Retinal pigment epithelial cell (primary cell): ENCODE measurements at regions not wholly inside any gene's neighbourhood (a gene's known extent, or its start where the extent isn't known, plus 50 kb on each side); places are given as distances from the start of the nearest gene placed in this dataset.

Experiments
- DNase-seq: peaks from one replicate; pipeline ENCODE4 v3.0.0-alpha.2; 2010; ENCODE audit warnings: low read depth
- H3K4me3 ChIP-seq: 2 replicates; pipeline ENCODE4 v1.5.1; 2011; ENCODE audit warnings: mild to moderate bottlenecking, low read length, control low read depth, moderate library complexity
- TF ChIP-seq, protein P1 (sequence below): conservative IDR thresholded peaks from 2 replicates; pipeline ENCODE4 v1.5.1; 2011; ENCODE audit warnings: low read depth, low read length, control low read depth, inconsistent platforms

DNA sequence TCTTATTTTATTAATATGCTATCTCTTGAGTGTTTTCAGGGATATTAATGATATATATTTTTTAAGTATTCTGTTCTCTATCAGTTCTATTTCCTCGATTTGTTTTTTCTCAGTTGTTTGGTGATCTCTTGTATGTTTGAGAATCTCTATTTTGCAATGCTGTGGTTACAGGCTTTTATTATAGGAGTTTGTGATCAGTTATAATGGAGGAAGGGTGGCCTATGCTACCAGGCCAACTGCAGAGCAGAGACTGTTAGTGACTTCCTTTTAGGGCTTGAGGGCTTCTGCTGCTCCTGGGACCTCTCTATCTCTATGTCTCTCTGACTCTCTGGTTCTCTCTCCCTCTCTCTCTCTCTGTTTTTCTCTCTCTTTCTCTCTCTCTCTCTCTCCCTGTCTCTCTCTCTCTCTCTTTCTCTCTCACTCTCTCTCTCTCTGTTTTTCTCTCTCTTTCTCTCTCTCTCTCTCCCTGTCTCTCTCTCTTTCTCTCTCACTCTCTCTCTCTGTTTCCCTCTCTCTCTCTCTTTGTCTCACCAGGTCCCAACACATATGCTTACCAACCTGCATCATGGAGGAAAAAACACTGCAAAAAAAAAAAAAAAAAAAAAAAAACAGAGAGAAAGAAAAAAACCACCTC is 69.4 kb upstream of the CAV2 start:
- no peak overlapping the region for H3K4me3 ChIP-seq
- TF ChIP-seq, protein P1, sequence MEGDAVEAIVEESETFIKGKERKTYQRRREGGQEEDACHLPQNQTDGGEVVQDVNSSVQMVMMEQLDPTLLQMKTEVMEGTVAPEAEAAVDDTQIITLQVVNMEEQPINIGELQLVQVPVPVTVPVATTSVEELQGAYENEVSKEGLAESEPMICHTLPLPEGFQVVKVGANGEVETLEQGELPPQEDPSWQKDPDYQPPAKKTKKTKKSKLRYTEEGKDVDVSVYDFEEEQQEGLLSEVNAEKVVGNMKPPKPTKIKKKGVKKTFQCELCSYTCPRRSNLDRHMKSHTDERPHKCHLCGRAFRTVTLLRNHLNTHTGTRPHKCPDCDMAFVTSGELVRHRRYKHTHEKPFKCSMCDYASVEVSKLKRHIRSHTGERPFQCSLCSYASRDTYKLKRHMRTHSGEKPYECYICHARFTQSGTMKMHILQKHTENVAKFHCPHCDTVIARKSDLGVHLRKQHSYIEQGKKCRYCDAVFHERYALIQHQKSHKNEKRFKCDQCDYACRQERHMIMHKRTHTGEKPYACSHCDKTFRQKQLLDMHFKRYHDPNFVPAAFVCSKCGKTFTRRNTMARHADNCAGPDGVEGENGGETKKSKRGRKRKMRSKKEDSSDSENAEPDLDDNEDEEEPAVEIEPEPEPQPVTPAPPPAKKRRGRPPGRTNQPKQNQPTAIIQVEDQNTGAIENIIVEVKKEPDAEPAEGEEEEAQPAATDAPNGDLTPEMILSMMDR: no peak
- DNase-seq: no peak

DNA sequence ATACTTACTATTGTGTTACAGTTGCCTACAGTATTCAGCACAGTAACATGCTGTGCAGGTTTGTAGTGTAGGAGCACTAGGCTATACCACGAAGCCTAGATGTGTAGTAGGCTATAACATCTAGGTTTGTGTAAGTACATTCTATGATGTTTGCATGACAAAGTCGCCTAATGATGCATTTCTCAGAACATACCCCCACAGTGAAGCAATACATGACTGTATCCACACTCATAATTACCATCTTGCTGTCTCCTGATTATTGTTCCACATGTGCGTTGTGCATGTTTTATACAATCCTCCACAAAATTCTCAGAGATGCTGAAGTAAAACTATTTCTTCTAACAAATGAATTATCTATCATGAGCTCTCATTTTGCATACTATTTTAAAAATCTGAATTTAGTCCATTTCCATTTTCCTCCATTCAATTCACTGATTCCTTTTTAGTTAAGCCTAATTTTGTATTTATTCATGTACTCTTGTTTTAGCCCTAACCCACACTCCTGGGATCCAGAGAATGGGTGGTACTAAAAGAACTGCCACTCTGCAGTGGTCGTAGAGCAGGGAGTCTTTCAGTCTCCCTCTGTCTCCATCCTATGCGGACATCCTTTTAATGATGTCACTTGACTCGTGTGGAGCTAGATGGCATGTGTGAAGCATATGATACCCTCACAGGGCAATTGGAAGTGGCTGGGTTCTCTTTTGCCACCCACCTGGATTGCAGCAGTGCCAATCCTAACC is 67.6 kb upstream of the CAV2 start:
- TF ChIP-seq, protein P1: no peak
- no peak overlapping the region for H3K4me3 ChIP-seq

DNA sequence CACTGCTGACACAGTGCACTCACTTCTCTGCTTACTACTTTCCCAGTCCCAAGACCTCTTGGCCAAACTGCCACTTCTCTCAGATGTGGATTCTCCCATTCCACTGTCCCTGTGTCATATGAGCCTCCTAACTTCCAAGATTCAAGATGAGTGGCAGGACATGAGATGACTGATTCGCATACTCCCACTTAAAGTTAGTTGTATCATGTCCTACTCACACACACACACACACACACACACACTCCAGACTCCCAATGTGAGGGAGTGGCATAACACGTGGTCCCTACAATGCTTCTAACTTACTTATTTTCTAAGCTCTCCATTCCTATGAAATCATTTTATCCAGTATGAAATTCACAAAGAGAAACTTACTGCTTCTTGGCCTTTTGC is 67.0 kb upstream of the CAV2 start:
- TF ChIP-seq, protein P1: no peak
- no peak overlapping the region for H3K4me3 ChIP-seq
- DNase-seq: no peak

More for the DNA sequence above, 67.6 kb upstream of the CAV2 start:
- DNase-seq: no peak

DNA sequence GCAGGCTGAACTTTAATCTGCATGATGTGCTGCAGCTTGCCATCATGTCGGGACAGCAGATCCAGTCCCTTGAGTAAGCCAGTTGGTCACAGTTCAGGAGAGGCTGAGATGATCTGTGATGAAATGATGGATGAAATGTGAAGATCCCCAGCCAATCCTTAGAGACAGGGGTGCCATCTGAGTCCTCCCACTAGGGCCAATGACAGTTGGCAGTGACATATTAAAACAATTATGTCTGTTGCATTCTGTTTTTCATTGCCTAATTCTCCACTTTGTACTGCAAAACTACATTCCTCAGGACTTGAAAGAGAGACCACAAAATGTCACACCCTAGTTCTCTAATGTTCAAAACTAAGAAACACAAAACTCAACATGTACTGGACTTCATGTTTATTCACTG is 66.3 kb upstream of the CAV2 start:
- TF ChIP-seq, protein P1: no peak
- no peak overlapping the region for H3K4me3 ChIP-seq
- DNase-seq: no peak

DNA sequence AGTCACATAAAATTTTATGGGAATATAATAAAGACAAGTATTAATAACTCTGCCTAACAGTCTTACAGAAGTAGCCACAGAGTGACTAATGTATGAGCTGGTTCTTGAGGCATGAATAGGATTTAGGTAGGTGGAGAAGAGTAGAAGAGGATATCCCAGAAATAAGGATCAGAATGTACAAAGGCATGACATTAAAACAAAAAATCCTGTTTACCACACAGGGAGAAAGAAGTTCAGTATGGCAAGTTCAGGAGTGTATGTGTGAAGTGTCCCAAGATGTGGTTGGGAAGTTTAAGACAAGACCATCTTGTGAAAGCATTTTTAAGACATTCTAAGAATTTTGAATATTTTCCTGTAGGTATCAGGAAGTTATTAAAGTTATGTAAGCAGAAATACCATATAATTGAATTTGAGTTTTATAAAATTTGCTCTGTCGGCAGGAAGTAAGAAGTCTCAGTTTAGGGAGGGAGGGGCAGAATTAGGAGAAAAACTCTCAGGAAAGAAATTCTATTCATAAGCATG is 64.7 kb upstream of the CAV2 start:
- no peak overlapping the region for H3K4me3 ChIP-seq
- DNase-seq: peak; percentile 26
- TF ChIP-seq, protein P1: no peak

DNA sequence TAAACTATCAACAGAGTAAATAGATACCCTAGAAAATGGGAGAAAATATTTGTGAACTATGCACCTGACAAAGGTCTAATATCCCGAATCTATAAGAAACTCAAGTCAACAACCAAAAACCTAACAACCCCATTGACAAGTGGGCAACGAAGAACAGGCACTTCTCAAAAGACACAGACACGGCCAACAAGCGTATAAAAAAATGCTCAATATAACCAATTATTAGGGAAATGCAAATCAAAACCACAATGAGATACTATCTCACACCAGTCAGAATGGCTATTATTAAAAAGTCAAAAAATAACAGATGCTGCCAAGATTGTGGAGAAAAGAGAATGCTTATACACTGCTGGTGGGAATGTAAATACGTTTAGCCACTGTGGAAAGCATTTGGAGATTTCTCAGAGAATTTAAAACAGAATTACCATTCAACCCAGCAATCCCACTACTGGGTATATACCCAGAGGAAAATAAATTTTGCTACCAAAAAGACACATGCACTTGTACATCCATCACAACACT is 63.2 kb upstream of the CAV2 start:
- DNase-seq: no peak
- TF ChIP-seq, protein P1: no peak
- H3K4me3 ChIP-seq: no peak overlapping the region

DNA sequence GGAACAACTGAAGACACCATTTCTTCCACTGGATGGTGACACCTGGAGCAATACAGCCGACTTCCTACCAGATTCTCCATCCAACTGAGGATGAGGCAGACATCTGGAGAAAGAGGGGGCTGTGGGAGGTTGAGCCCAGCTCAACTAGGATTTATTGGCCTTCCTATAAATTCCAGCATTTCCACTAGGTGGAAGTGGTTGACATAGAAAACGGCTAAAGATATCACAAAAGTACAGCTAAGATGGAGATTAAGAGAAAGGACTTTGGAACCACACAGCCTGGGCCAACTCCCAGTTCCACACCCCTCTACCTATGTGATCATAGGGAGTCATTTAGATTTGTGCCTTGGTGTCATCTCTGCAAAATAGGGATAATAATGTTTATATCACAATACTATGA is 61.3 kb upstream of the CAV2 start:
- DNase-seq: no peak
- TF ChIP-seq, protein P1: no peak
- no peak overlapping the region for H3K4me3 ChIP-seq
